HAP-1 (cell line): ENCODE measurements at regions not wholly inside any gene's neighbourhood (a gene's known extent, or its start where the extent isn't known, plus 50 kb on each side); places are given as distances from the start of the nearest gene placed in this dataset.

ENCODE experiments used
- DNase-seq, 2 experiments: peaks; one replicate each; pipeline ENCODE4 v3.0.0-alpha.2; 2016 to 2020; ENCODE audit warnings: low spot score in 2 of 2
- H3K27me3 ChIP-seq: fragments of 250-450 bp; sonication (Bioruptor Pico); 2 replicates; pipeline ENCODE4 v1.5.1; 2020; ENCODE audit warnings: low read depth, mild to moderate bottlenecking, moderate library complexity
- H3K36me3 ChIP-seq: fragments of 250-450 bp; sonication (Bioruptor Pico); replicated peaks from 2 replicates; pipeline ENCODE4 v1.5.1; 2020; ENCODE audit warnings: mild to moderate bottlenecking
- H3K4me1 ChIP-seq: fragments of 250-450 bp; sonication (Bioruptor Pico); 2 replicates; pipeline ENCODE4 v1.5.1; 2020; ENCODE audit warnings: mild to moderate bottlenecking
- H3K4me3 ChIP-seq: fragments of 250-450 bp; sonication (Bioruptor Pico); 2 replicates; pipeline ENCODE4 v1.5.1; 2020; ENCODE audit warnings: mild to moderate bottlenecking, moderate library complexity
- H3K9me3 ChIP-seq: fragments of 250-450 bp; sonication (Bioruptor Pico); 2 replicates; pipeline ENCODE4 v1.5.1; 2020; ENCODE audit warnings: mild to moderate bottlenecking, moderate library complexity
- in situ Hi-C: fragments of 300-500 bp; cut with MboI; formaldehyde crosslinking; loops from 3 replicates; pipeline ENCODE4 v1.14.3; 2020; ENCODE audit warnings: low sequenced_read_pairs, inconsistent platforms, mixed read lengths

DNA sequence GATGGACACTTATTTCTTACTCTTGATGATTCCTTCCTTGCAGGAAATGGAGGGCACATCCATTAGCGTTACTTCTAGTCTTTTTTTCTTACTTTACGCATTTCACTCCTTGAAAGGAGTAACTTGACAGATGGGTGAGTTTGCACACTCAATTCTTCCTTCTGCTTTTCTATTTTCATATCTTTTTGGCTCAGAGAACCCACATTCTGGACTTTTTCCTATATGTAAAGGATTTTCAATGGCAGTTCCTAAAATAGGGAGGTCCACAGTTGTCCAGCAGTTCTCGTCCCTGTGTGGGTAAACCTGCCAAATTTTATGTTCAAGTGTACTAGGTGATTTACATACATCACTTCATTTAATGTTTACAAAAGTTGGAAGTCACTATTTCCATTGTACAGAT lies 440.0 kb upstream of the KIRREL3 start:
- in situ Hi-C loops = no loop called here
- H3K27me3 ChIP-seq = no peaks in the 10 kb centered on the region
- no peak for DNase-seq

DNA sequence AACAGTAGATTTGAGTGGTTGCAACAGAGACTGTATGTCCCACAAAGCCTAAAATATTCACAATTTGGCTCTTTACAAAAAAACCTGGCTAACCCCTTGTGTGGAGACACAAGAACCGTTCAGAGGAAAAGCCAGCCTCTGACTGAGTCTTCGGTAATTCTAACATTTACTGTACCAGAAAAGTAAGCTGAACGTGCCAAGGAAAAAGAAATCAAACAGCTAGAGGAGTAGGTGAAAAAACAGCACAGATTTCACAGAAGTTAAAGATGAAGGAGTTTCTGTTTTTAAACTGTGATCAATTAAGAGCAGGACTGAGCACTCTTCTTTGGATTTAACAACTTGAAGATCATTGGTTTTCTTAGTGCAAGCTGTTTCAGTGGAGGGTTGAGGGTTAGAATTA lies 424.7 kb upstream of the KIRREL3 start:
- Histone ChIP-seq H3K36me3 (no peaks in the 10 kb centered on the region), H3K9me3 (no peaks in the 10 kb centered on the region), H3K4me3 (no peak overlapping the region), H3K27me3 (no peaks in the 10 kb centered on the region), H3K4me1 (no peaks in the 10 kb centered on the region)
- in situ Hi-C loops = no loop called here
- no peak for DNase-seq

More for the DNA sequence above, 440.0 kb upstream of the KIRREL3 start:
- Histone ChIP-seq H3K4me1 (no peaks in the 10 kb centered on the region), H3K4me3 (no peak overlapping the region), H3K36me3 (no peaks in the 10 kb centered on the region), H3K9me3 (no peaks in the 10 kb centered on the region)

DNA sequence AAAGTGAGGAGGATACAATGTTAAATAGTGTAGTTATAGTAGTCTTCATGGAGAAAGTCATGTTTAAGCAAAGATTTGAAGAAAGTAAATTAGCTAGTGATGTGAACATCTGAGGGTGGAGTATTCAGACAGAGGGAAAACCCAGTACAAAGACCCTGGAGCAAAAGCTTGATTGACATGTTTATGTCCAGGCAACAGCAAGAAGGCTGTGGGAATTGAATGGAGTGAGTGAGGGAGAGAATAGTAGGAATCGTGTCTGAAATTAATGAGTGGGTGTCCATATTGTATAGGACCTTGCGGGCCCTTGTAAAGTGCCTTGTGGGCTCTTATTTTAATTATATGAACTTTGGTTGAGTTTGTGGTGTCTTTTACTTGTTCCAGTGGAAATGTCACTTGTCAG lies 424.1 kb upstream of the KIRREL3 start:
- Histone ChIP-seq H3K27me3 (no peaks in the 10 kb centered on the region), H3K4me1 (no peaks in the 10 kb centered on the region), H3K36me3 (no peaks in the 10 kb centered on the region), H3K4me3 (no peak overlapping the region), H3K9me3 (no peaks in the 10 kb centered on the region)
- no peak for DNase-seq
- in situ Hi-C loops = no loop called here

DNA sequence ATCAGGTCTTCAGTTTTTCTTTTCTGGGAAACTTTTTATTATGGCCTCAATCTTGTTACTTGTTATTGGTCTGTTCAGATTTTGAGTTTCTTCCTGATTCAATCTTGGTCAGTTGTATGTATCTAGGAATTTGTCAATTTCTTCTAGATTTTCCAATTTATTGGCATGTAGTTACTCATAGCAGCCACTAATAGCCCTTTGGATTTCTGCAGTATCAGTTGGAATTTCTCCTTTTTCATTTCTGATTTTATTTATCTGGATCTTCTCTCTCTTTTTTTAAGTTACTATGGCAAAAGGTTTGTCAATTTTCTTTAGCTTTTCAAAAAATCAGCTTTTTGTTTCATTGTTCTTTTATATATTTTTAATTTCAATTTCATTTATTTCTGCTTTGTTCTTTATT lies 419.6 kb upstream of the KIRREL3 start:
- no peaks in the 10 kb centered on the region for H3K9me3 ChIP-seq
- H3K36me3 ChIP-seq = no peaks in the 10 kb centered on the region
- no peak overlapping the region for H3K4me3 ChIP-seq
- H3K4me1 ChIP-seq = no peaks in the 10 kb centered on the region
- in situ Hi-C loops = no loop called here
- no peaks in the 10 kb centered on the region for H3K27me3 ChIP-seq
- no peak for DNase-seq

- no peaks in the 10 kb centered on the region for H3K4me1 ChIP-seq
- H3K4me3 ChIP-seq = no peak overlapping the region
- H3K9me3 ChIP-seq = no peaks in the 10 kb centered on the region
- H3K27me3 ChIP-seq = no peaks in the 10 kb centered on the region
- no peak for DNase-seq
- H3K36me3 ChIP-seq = no peaks in the 10 kb centered on the region
- in situ Hi-C loops = no loop called here
Measured at GRCh38 chr11:127412722-127413380, 412.3 kb upstream of the KIRREL3 start.

DNA sequence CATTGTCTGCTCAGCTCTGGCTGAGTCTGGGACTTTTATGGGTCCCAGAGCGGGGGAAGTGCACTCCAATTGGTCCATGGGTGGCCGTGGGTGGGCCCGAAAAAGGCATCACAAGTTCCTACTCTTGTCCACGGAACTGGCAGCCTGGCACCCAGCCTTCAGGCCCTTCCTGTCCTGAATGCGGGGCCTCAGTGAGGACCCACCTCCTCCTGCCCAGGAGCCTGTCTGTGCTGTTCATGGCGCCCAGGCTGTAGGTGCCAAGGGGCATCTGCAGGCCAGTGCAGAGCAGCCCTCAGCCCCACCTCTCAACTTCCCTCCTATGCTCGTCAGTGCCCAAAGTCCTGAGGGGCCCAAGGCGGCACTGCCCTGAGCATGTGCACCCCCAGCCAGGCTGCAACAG lies 411.7 kb upstream of the KIRREL3 start:
- DNase-seq = no peak
- no peaks in the 10 kb centered on the region for H3K4me1 ChIP-seq
- H3K36me3 ChIP-seq = no peaks in the 10 kb centered on the region
- no peak overlapping the region for H3K4me3 ChIP-seq
- H3K27me3 ChIP-seq = no peaks in the 10 kb centered on the region
- no peaks in the 10 kb centered on the region for H3K9me3 ChIP-seq
- in situ Hi-C loops = no loop called here

- Histone ChIP-seq H3K4me1 (no peaks in the 10 kb centered on the region), H3K36me3 (no peaks in the 10 kb centered on the region), H3K4me3 (no peak overlapping the region), H3K9me3 (no peaks in the 10 kb centered on the region), H3K27me3 (no peaks in the 10 kb centered on the region)
- in situ Hi-C loops = no loop called here
- DNase-seq = no peak
Measured at GRCh38 chr11:127411283-127411682, 410.7 kb upstream of the KIRREL3 start.

DNA sequence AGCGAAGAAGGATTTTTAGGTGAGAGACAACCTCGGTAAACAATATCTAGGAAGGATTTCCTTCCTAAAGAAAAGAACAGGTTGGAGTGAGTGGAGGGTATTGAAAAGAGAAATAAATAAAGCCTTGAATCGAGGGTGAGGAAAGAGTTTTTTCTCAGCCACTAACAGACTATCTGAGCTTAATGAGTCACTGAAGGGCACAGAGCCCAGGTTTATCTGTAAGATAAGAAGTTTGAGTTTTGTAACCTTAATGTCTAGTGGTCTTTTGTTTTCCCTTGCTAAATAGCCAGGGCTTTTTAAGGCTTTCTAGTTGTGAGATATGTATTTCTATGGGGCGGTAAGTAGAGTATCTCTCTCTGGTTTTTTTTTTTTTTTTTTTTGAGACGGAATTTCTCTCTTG lies 394.5 kb upstream of the KIRREL3 start:
- H3K4me3 ChIP-seq = no peak overlapping the region
- H3K9me3 ChIP-seq = no peaks in the 10 kb centered on the region
- no peaks in the 10 kb centered on the region for H3K27me3 ChIP-seq
- in situ Hi-C loops = no loop called here
- H3K4me1 ChIP-seq = no peaks in the 10 kb centered on the region
- DNase-seq = no peak
- H3K36me3 ChIP-seq = no peaks in the 10 kb centered on the region

DNA sequence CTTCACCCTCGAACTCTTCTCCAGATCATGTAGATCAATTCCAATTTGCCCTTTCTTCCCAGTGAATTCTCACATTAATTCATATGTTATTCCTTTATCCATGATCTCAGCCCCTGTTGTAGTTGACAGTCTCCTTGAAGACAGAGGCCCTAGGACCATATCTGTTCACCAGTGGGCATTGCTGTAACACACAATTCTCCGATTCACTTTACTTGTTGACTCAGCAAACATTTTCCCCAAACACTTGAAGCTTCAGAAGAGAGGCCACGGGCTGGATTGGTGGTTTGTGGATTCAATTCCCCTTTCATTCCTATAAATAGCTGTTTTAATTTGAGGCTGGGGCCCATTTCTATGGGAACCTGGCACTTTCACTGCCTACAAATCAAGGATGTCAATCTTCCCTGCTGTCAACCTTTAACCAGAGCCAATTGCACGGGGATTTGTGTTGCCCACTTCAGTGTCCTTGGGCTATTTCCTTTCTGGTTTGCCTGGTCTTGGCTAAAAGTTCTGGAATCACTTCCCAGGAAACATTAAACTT lies 393.0 kb upstream of the KIRREL3 start:
- DNase-seq = no peak
- no peaks in the 10 kb centered on the region for H3K4me1 ChIP-seq
- H3K36me3 ChIP-seq = no peaks in the 10 kb centered on the region
- H3K4me3 ChIP-seq = no peak overlapping the region
- in situ Hi-C loops = no loop called here
- H3K27me3 ChIP-seq = no peaks in the 10 kb centered on the region
- no peaks in the 10 kb centered on the region for H3K9me3 ChIP-seq

GRCh38 chr11:127392575-127392974 lies 392.0 kb upstream of the KIRREL3 start:
- in situ Hi-C loops = no loop called here
- Histone ChIP-seq H3K27me3 (no peaks in the 10 kb centered on the region), H3K36me3 (no peaks in the 10 kb centered on the region), H3K9me3 (no peaks in the 10 kb centered on the region), H3K4me1 (no peaks in the 10 kb centered on the region), H3K4me3 (no peak overlapping the region)
- no peak for DNase-seq

- H3K4me1 ChIP-seq = no peaks in the 10 kb centered on the region
- no peak for DNase-seq
- H3K9me3 ChIP-seq = no peaks in the 10 kb centered on the region
- no peaks in the 10 kb centered on the region for H3K36me3 ChIP-seq
- H3K4me3 ChIP-seq = no peak overlapping the region
- in situ Hi-C loops = no loop called here
- H3K27me3 ChIP-seq = no peaks in the 10 kb centered on the region
Measured at GRCh38 chr11:127390465-127390864, 389.9 kb upstream of the KIRREL3 start.

DNA sequence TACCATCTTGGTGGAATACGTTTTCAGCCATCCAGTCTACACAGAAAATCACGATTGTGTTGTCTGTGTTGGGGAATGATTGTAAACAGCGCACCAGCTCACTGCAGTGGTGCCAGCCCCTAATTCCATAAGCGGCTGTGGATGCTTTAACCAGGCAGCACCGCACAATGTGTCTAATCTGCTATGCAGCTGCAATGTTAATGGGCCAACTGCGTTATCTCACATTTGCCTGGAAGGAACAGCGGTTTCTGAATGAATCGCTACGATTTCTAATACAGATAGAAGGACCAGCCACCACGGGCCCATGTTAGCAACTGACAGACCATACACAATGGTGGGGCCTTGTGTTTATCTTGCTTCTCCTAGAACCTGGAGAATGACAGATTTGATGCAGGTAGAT lies 384.5 kb upstream of the KIRREL3 start:
- Histone ChIP-seq H3K27me3 (no peaks in the 10 kb centered on the region), H3K4me3 (no peak overlapping the region), H3K9me3 (no peaks in the 10 kb centered on the region), H3K36me3 (no peaks in the 10 kb centered on the region), H3K4me1 (no peaks in the 10 kb centered on the region)
- in situ Hi-C loops = no loop called here
- DNase-seq = no peak

- no peaks in the 10 kb centered on the region for H3K36me3 ChIP-seq
- H3K4me3 ChIP-seq = no peak overlapping the region
- no peaks in the 10 kb centered on the region for H3K9me3 ChIP-seq
- H3K4me1 ChIP-seq = no peaks in the 10 kb centered on the region
- in situ Hi-C loops = no loop called here
- DNase-seq = no peak
- H3K27me3 ChIP-seq = no peaks in the 10 kb centered on the region
Measured at GRCh38 chr11:127383026-127383425, 382.5 kb upstream of the KIRREL3 start.

GRCh38 chr11:127381247-127381646 lies 380.7 kb upstream of the KIRREL3 start:
- Histone ChIP-seq H3K36me3 (no peaks in the 10 kb centered on the region), H3K9me3 (no peaks in the 10 kb centered on the region), H3K27me3 (no peaks in the 10 kb centered on the region), H3K4me1 (no peaks in the 10 kb centered on the region), H3K4me3 (no peak overlapping the region)
- DNase-seq = no peak
- in situ Hi-C loops = no loop called here

DNA sequence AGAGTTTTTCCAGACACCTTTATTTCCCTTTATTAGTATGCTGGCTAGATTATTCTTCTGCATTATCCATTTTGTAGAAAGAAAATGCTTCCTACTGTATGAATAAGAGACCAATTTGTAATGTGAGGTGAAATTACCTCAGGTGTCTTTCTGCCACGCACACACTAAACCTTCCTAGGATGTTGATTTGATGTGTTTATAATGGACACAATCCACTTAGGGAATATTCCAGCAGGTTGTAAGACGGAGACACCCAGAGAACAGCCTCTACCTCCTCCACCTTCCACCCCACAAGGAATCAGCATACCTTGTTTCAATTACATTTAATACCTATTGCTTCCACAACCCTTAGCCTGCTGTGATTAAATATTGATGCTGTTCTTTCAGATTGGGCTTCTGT lies 379.1 kb upstream of the KIRREL3 start:
- no peaks in the 10 kb centered on the region for H3K36me3 ChIP-seq
- H3K4me1 ChIP-seq = no peaks in the 10 kb centered on the region
- H3K9me3 ChIP-seq = no peaks in the 10 kb centered on the region
- in situ Hi-C loops = no loop called here
- no peak overlapping the region for H3K4me3 ChIP-seq
- DNase-seq = no peak
- H3K27me3 ChIP-seq = no peaks in the 10 kb centered on the region
